Mucosa of descending colon (tissue), 3 donors: ENCODE measurements at regions not wholly inside any gene's neighbourhood (a gene's known extent, or its start where the extent isn't known, plus 50 kb on each side); places are given as distances from the start of the nearest gene placed in this dataset.

Experiments used
- ATAC-seq: fragments of 200-7000 bp; cut with Tn5 transposase; one replicate; pipeline ENCODE4 v1.9.1; 2020; ENCODE audit warnings: mild to moderate bottlenecking, moderate library complexity
- DNase-seq, 3 donors: peaks; one replicate each; pipeline ENCODE4 v3.0.0-alpha.2; 2020
- H3K36me3 ChIP-seq: fragments of 200-600 bp; one replicate; pipeline ENCODE4 v1.8.0; 2021; ENCODE audit warnings: low read depth, mild to moderate bottlenecking
- H3K4me1 ChIP-seq: fragments of 200-600 bp; one replicate; pipeline ENCODE4 v1.8.0; 2021; ENCODE audit warnings: low read depth, mild to moderate bottlenecking
- H3K4me3 ChIP-seq: fragments of 200-600 bp; one replicate; pipeline ENCODE4 v1.8.0; 2021; ENCODE audit warnings: mild to moderate bottlenecking
- H3K9me3 ChIP-seq: fragments of 200-600 bp; one replicate; pipeline ENCODE4 v1.8.0; 2021; ENCODE audit warnings: mild to moderate bottlenecking
- intact Hi-C, 2 donors: fragments of 100-400 bp; cut with DNase I in 1 of 2; cut with micrococcal nuclease in 1 of 2; formaldehyde crosslinking; loops; one replicate each; pipeline versions ENCODE4 v1.11.0 to v1.11.1; 2022; cut with DNase I, micrococcal nuclease
- TF ChIP-seq, protein P1 (sequence below): fragments of 200-600 bp; IDR thresholded peaks from one replicate; pipeline ENCODE4 v1.8.0; 2022; ENCODE audit warnings: antibody characterized with exemption, mild to moderate bottlenecking
- donor health status: DM: no; HTN: no; CAD: no; lungs with moderate emphysema.
- donor health status: DM: no; HTN: no; CAD: no.
- donor health status: DM: no; HTN: yes; CAD: no.

GRCh38 chr5:157914151-157914788 is 55.3 kb upstream of the CLINT1 start:
- Histone ChIP-seq H3K4me1 (peaks cover 43% of the 10 kb centered on the region), H3K36me3 (no peaks in the 10 kb centered on the region), H3K4me3 (no peak overlapping the region), H3K9me3 (no peaks in the 10 kb centered on the region)
- DNase-seq, result no peak
- TF ChIP-seq, protein P1, sequence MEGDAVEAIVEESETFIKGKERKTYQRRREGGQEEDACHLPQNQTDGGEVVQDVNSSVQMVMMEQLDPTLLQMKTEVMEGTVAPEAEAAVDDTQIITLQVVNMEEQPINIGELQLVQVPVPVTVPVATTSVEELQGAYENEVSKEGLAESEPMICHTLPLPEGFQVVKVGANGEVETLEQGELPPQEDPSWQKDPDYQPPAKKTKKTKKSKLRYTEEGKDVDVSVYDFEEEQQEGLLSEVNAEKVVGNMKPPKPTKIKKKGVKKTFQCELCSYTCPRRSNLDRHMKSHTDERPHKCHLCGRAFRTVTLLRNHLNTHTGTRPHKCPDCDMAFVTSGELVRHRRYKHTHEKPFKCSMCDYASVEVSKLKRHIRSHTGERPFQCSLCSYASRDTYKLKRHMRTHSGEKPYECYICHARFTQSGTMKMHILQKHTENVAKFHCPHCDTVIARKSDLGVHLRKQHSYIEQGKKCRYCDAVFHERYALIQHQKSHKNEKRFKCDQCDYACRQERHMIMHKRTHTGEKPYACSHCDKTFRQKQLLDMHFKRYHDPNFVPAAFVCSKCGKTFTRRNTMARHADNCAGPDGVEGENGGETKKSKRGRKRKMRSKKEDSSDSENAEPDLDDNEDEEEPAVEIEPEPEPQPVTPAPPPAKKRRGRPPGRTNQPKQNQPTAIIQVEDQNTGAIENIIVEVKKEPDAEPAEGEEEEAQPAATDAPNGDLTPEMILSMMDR, result no peak
- peak; percentile 44 for ATAC-seq
- intact Hi-C loops, result no loop called here

DNA sequence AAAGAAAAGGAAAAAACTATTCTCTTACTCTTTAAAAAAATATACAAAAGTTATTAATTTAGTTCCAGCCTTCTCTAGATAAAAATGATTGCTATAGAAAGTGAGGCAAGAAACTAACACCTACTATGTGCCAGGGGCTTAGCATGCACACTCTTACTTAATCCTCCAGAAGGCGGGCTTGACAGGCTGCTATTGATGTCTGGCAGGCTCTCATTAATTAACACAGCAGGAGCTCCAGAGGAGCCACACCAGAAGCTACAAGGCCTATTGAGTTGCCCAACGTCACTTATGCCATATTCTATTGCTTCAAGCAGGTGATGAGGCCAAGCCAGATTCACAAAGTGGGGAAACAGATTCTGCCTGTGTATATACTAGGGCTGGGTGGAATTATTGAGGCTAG is 54.6 kb upstream of the CLINT1 start:
- no peak overlapping the region for H3K4me3 ChIP-seq
- no peak for DNase-seq
- ATAC-seq, result no peak
- TF ChIP-seq, protein P1, result no peak
- no peaks in the 10 kb centered on the region for H3K9me3 ChIP-seq
- peaks cover 37% of the 10 kb centered on the region for H3K4me1 ChIP-seq
- H3K36me3 ChIP-seq, result no peaks in the 10 kb centered on the region
- intact Hi-C loops, result no loop called here

DNA sequence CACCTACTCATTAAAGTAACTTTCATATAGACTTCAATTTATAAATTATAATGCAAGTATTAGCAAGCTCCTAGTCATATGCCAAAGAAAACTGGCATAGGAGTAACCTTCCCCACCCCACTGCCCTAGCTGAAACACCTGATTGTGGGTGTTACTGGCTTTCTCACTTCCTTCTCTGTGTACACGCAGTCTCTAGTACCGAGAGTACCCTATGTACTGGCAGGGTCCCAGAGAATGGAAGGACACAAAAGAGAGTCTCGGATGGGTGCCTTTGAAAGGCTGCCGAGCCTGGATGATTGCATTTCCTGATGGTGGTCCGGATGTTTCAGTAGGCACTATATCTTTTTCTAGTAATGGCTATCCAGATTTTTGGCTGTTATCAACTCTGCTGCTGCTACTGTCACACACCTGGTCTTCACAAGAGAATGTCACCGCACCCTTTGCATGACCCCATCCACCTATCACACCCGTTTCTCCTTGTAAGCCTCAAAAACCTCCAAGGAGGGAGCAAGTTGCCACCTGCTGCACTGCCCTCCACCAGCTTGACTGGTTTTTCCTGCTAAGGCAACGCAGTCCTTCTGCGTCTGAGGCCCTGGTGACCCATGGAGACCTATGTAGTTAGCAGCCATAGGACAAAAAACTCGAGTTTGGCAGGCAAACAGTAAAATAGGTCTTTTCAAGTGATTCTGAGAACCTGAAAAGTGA is 53.8 kb upstream of the CLINT1 start:
- intact Hi-C loops, result no loop called here
- H3K4me1 ChIP-seq, result peaks cover 29% of the 10 kb centered on the region
- no peak overlapping the region for H3K4me3 ChIP-seq
- peak; percentile 67 to 77 (median 71) for DNase-seq
- peak; percentile 89 for ATAC-seq
- H3K9me3 ChIP-seq, result no peaks in the 10 kb centered on the region
- TF ChIP-seq, protein P1, result no peak
- H3K36me3 ChIP-seq, result no peaks in the 10 kb centered on the region

DNA sequence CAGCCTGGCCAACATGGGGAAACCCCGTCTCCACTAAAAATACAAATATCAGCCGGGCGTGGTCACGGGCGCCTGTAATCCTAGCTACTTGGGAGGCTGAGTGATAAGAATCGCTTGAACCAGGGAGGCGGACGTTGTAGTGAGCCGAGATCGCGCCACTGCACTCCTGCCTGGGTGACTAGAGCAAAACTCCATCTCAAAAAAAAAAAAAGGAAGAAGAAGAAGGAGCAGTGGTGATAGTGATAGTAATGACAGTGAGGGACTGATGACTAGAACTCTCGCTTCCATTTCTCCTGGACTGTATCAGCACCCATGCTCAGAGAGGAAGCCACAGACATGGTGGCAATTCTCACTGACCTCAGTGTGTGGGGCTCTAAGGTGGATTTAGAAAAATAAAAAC is 52.6 kb upstream of the CLINT1 start:
- no peak overlapping the region for H3K4me3 ChIP-seq
- DNase-seq (no peak), ATAC-seq (no peak)
- intact Hi-C loops, result no loop called here
- H3K4me1 ChIP-seq, result peaks cover 27% of the 10 kb centered on the region
- H3K36me3 ChIP-seq, result no peaks in the 10 kb centered on the region
- no peaks in the 10 kb centered on the region for H3K9me3 ChIP-seq
- TF ChIP-seq, protein P1, result no peak
